NCI-H2171 treated with DMSO at 0.1 percent for 48 hours (cell line): ENCODE measurements at regions not wholly inside any gene's neighbourhood (a gene's known extent, or its start where the extent isn't known, plus 50 kb on each side); places are given as distances from the start of the nearest gene placed in this dataset.
"Not testable (repeated sequence)": the region's sequence is repeated elsewhere in the genome, so short reads cannot be mapped to it uniquely, and the experiment has no call there.

Experiments used
- DNase-seq: peaks from one replicate; lab custom pipeline; 2025; lab: John Stamatoyannopoulos, UW

DNA sequence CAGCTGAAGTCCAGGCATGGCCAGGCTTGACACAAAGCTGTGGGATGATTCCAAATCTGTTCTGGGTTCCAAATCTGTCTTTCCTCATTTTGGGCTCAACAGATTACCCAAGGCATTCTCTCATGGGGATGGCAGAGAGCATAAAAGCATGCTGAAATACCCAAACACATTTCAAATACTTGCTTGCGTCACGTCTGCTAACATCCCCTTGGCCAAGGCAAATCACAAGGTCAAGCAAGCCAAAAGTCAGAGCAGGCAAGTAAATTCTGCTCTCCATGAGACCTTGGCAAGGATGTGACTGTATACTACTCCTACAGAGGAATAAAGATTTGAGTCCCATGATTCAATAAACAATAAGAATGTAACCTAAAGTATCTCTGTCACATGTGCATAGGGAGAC is 306.7 kb downstream of the EPB41L4A start:
- no peak for DNase-seq

DNA sequence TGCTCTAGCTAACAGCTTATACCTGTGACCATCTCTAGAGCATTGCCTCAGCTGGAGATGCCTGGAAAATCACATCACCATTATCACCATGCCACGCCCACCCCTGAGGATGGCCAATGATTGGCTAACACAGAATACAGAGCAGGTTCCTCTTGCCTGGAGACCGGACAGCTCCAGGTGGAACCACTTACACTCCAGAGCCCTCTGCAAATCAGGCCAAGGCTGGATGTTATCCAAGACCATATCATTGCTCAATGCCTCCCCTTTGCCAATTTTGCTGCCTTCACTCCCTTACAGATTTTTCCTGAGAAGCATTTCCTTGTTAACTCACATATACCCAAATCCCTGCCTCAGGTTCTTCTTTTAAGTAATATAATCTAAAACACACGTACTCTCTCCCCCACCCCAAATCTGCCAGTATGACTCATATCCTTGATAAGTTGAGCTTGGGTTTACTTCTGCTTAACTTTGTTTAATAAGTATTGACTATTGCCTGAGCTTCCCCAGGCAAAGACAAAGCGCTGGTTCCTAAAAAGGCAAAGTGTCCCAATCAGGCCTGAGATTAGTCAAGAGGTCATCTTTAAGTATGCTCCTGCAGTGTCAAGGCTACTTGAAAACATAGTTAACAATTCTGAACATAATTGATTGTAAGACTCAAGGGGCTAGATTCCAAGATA is 309.6 kb downstream of the EPB41L4A start:
- no peak for DNase-seq

DNA sequence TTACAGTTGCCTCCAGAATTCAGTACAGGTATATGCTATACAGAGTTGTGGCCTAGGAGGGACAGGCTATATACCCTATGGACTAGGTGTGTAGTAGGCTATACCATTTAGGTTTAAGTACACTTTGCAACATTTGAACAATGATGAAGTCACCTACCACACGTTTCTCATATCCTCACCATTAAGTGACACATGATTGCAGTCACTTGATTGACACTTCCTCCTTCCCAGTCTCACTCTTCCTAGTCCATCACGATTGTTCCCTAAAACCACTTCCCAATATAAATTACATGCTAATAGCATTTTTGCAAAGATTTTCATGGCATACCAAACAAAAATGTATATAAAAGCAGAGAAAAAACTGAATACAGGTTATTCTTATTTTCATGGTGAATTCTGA is 312.2 kb downstream of the EPB41L4A start:
- DNase-seq, result no peak

DNA sequence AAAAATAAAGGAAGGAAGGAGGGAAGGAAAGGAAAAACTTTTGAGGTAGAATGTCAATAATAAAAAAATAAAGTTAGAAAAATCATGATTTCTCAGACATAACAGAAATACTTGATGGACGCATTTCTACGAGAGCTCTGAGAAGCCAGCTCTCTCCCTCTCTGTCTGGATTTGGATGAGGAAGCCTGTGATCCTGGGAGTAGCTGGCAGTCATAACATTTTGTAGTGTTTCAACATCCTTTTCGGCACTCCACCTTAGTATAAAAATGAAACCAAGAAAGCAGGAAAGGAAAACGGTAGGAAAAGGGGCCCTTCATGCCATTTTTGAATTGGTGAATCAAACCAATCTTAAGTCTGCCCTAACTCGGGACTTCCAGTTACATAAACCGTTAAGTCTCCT is 321.3 kb downstream of the EPB41L4A start:
- no peak for DNase-seq

DNA sequence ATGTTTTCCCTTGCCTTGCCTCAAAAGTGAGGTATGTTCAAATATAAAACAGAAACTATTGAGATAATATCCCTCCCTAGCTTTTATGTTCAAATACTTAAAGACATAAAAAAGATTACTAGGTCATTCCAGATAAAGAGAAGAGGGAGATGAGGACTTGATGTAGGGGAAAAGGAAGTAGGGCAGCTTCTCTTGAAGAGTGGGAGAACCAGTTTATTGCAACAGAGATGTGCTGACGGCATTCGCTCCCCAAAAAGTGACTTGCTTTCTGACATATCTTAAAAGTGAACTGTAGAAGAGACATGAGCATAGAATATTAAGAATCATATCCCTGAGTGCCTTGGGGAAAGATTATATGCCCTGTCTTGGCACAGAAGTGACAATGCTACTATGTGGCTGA is 330.2 kb upstream of the NREP start:
- no peak for DNase-seq

DNA sequence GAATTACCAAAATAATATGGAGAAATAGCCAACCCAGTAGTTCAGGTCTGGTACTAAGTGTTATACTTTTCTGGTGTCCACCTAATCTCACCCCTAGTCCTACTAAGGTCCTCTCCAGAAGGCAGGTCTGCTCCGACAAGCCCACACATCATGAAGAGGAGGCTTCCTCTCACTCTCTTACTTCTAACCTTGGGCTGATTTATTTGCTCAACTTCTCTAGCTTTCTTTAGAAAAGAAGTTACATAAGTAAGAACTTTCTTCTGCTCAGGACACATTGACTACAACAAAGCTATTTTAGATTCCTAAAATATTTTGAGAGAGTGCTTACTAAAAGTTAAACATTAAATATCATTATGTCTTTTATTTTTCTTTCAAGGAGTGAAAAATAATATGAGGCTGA is 329.7 kb upstream of the NREP start:
- no peak for DNase-seq

DNA sequence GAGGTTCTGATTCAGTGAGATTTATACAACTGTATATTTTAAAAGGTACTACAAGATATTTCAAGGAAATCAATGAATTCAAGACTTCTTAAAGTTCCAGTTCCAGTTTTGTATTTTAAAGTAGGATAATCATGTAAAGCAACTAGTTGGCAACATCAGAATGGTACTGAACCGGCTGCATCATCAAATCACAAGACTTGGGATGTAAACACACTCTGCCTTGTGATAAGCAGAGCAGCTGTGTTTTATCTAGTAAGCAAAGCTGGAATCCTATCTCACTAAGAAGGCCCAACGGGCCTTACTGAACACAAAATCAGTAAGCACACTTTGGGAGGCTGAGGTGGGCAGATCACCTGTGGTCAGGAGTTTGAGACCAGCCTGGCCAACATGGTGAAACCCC is 327.2 kb upstream of the NREP start:
- DNase-seq, result no peak

DNA sequence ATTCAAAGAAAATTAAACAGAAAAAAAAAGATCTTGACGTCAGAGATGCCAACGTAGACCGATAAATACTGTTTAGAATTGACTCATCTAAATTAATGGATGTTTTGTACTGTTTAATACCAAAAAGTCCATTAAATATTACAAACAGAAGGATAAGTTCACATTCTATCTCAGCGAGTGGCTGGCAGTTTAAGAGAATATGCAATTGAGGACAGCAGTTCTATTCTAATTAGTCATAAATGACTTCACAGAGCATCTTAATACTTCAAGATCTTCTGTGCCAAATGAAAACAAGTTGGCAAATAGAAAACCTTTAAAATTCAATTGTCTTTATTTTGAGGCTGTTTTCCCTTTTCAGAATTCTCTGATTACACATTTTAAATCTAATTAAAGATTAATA is 326.6 kb upstream of the NREP start:
- DNase-seq, result no peak

DNA sequence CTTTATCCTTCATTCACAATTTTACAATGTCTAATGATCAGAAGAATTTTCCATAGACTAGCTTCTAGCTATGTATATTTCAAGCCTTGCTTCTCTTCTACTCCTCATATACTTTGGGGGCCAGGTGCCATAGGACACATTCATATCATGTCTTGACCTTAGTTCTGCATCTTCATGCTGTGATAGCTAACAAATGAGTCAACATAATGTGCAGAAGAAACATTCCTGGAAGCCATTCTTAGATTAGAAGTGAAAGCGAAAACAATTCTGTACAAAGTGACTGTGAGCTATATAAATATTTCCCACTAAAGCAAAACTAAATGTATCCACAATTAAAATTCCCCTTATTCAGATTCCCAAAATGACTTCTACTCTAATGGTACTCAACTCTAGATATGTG is 320.2 kb upstream of the NREP start:
- no peak for DNase-seq

DNA sequence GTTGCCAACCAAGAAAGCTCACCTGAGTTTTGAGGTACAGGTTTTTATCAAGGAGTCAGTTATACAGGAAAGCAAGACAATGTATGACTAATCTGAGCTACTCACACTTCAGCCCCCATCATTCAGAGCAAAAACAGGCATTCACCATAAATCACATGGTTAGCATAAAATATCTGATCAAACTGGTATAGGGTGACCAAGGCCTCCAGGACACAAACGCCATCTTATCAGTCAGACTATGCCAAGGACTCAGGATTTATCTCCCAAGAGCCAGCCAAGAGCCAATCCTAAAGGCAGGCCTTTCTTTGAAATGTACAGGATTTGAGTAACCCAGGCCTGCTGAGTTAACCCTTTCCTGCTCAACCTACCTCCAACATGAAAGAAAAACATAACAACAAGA is 313.0 kb upstream of the NREP start:
- DNase-seq, result no peak

DNA sequence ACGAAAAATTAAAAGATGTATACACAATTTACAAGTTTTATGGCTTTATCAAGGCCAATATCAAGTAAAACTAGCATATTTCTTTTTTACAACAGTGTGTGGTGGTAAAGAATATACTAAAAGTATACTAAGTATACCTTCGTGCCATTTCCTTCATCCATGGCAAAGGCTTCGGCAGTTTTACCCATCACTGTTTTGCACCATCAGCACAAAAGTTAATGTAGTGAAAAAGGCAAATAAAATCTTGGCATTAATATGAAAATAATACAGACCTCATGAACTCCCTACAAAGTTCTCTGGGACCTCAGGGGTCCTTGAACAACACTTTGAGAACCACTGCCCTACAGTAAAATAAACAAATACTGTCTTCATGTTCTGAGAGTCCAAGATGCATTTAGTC is 312.3 kb upstream of the NREP start:
- DNase-seq, result no peak

DNA sequence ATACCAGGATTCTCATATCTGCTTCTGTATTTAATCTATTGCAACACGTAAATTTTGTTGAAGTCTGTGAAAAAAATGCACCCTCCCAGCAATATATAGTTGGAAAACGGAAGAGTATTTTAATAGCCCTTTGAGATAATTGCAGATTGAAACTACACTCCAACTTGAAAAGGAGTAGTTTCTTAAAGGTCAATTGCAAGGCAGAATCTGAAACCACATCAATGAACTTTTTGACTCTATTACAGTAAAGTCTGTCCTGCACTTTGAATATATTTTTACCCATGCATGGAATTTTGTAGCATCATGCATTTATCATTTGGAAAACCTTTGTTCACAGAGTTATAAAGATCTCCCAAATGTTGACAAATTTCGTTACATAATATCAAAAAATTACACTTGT is 311.6 kb upstream of the NREP start:
- DNase-seq, result no peak

DNA sequence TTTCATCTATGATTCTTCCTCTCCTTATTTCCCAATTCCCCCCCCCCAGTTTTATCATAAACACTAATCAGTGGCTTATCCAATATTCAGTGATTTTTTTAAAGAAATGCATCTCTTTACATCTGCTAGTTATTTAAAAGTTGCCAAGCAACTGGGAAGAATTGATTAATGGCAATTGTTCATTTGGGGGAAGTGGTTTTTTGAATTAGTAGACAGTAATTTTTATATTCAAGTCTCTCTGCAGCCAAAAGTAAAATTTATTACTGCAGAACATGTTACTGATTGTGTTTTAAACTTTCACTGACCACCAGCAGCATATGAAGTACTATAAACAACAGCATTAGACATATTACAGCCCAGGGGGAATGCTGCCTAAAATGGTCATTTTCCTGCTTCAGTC is 308.8 kb upstream of the NREP start:
- DNase-seq, result no peak

DNA sequence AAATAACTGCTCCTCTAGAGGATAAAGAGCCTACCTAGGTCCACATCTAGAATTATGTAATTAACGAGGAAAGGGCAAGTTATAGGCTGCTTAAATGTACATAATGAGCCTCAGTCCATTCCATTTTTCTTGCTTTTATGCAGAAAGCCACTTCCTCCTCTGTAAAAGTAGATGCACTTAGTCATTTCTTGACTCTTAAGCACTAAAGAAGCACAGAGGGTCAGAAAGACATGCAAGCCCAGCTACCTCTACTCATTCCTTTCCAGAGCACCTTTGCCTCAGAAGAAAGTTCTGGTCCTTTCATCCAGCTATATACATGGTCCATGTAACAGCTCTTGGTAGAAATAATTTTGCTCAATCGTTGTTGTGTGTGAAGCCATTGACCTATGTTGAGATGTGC is 308.0 kb upstream of the NREP start:
- DNase-seq, result no peak

DNA sequence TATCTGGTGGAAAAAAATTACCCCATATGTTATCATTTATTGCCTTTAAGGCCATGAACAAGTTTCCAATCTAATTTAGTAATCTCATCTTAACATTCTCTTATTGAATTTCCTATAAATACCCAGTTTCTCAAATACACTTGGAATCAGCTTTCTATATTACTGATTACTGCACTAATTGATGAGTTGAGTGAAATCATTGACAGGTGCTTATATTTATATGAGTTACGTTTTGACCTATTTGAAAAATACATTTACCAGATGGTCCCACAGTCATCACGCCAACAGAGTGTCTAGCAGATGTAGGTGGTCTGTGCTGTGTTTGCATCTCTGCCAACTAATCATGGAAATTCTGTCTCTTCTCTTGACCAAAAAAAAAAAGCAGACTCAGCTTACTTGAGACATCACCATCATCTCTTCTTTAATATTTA is 307.3 kb upstream of the NREP start:
- peak; percentile 56 for DNase-seq

DNA sequence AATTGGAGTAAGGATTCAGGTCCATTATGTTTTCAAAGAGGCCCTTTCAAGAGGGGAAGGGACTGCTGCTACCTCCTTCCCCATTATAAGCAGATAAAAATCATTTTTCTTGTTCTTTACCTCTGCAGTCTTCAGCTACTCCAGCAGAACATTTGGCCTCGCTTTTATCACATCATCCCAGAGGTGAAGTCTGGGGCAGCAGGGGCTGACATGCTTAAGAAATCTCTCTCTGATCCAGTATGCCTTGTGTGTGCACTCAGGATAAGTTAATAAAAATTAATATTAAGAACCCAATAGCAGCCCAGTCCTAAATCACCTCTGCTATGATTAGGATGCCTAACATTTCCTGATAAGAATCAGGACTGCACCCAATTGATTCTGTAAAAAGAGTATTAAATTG is 306.9 kb upstream of the NREP start:
- peak; percentile 16 for DNase-seq

DNA sequence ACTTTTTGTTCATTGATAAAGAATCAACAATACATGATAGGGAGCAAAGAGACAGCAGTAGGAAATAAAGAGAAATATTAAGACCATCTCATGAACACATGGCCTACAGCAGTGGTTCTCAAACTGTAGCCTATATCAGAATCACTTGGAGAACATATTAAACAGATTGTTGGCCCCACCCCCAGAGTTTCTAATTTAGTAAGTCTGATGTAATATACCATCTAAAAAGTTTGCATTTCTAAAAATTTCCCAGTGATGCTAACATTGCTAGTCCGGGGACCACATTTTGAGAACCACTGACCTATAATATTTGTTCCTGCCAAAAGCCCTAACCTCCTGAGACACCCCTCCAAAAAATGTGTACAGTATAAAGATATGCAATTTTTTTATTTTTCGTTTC is 306.2 kb upstream of the NREP start:
- no peak for DNase-seq

DNA sequence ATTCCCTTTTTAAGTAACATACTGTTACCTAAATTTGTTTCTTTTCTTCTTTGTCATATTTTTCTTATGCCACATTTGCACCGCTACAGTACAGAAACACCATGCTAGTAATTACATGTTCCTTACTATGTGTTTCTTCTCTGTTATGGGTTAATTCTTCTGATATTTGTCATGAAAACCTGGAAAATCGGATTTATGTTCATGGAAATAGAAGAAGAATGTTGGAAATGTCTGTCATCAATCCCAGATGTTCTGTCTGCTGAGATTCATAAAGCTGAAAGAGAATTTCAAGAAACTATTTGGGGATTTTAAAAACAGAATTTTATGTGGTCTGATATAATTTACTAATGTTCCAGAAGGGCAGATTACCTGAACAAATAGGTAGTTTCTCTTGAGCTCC is 305.2 kb upstream of the NREP start:
- no peak for DNase-seq

DNA sequence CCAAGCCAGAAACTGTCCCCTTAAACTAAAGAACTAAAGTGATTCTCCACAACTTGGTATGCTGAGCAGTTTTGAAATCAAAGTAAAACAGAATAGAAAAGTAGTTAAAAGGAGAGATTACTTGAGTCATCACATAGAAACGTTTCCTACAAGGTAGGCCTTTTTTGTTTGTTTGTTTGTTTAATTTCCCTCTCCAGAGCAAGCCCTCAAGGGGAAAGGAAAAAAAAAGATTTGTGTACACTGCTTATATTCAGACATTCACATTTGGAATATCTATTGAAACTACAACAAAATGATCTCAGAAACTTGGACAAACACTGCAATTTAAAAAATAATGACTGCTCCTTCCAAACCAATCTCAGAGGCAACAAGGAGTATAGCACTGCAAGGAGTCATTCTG is 304.7 kb upstream of the NREP start:
- DNase-seq, result no peak

DNA sequence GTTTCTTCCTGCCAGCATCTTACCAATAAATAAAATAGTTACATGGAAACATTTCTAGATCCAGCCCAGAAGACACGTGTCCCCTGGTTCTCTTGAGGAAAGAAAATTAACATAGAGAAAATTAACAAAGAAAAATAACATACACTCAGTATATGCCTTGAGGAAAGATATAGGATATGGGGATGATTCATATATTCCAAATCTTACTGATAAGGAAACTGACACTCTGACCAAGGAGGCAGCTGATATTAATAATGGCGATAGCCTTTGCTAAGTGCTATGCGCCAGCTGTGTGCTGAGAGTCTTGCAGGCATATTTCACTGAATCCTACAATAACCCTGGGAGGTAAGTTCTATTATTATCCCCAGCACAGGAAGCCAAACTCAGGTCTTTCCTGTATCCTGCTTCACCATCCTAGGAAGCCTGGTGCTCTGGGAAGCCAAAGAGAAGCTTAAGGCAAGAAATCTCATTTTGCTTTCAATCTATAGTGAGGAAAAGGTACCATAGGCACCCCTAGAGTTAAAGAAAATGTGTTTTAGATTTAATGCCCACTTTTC is 302.7 kb upstream of the NREP start:
- DNase-seq, result no peak

DNA sequence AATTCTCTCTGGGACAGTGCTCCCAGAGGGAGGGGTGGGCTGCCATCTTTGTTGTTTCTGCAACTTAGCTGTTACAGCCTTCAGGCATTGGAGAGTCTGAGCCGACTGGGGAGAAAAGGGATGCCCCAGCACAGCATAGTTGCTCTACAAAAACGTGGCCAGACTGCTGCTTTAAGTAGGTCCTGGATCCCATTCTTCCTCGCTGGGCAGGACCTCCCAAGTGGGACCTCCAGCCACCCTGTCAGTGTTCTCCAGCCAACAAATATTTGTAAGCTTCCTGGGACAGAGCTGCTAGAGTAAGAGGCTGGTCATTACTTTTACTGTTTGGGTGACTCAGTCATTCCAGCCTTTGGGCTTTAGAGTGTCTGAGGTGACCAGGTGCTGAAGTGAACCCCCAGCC is 292.7 kb upstream of the NREP start:
- no peak for DNase-seq

DNA sequence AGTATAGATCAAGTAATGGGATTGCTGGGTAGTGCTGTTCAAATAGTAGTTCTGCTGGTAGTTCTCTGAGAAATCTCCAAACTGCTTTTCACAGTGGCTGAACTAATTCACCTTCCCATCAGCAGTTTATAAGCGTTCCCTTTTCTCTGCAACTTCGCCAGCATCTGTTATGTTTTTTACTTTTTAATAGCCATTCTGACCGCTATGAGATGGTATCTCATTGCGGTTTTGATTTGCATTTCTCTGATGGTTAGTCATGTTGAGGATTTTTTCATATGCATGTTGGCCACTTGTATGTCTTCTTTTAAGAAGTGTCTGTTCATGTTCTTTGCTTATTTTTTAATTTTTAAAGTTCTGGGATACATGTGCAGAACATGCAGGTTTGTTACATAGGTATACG is 279.2 kb upstream of the NREP start:
- DNase-seq, result no peak

DNA sequence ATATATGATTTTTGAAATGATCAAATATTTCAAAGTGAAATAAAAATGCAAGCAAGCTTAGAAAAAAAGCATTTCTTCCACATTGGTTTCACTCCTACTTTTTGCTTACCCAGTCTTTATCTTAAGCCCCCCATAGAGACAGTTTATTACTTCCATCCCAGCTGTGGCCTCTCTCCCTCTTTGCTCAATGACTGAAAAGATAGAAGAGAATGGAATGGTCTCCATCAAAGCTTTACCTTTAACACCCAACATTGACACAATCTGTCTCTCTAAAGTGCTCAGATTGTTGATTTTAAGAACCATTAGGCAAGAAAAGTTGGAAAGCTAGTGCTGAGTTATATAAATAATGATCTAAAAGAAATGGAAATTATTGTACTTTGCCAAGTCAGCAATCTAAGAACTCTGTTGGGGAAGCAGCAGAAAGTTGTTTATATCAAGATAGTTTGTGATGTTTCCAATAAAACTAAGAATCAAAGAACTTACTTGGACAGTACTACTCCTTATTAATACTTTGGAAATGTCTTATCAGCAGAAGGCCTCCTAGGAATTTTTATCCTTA is 277.5 kb upstream of the NREP start:
- no peak for DNase-seq

DNA sequence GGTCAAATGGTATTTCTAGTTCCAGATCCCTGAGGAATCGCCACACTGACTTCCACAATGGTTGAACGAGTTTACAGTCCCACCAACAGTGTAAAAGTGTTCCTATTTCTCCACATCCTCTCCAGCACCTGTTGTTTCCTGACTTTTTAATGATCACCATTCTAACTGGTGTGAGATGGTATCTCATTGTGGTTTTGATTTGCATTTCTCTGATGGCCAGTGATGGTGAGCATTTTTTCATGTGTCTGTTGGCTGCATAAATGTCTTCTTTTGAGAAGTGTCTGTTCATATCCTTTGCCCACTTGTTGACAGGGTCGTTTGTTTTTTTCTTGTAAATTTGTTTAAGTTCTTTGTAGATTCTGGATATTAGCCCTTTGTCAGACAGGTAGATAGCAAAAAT is 269.9 kb upstream of the NREP start:
- DNase-seq, result not testable (repeated sequence)
